ENCODE measurements at regions not wholly inside any gene's neighbourhood (a gene's known extent, or its start where the extent isn't known, plus 50 kb on each side); places are given as distances from the start of the nearest gene placed in this dataset.

GRCh38 chr14:85241022-85241855 lies 288.7 kb upstream of the FLRT2 start:
- H4K20me1 ChIP-seq (ENCODE audit: insufficient read depth, low read length), result no peaks in the 10 kb centered on the region
- H3K4me1 ChIP-seq (ENCODE audit: insufficient read depth, low read length, severe bottlenecking), result no peaks in the 10 kb centered on the region
- H3K9ac ChIP-seq (ENCODE audit: low read length), result no peak overlapping the region
- no peaks in the 10 kb centered on the region for H3K36me3 ChIP-seq (ENCODE audit: insufficient read depth, low read length)
- no peak overlapping the region for H2AFZ ChIP-seq (ENCODE audit: low read length)
- TF ChIP-seq EZH2 (IDR thresholded peaks at IDR 0.05; ENCODE audit: borderline replicate concordance, low read length) (no peak), CTCF (IDR thresholded peaks at IDR 0.05; ENCODE audit: low read length) (no peak)
- no peak overlapping the region for H3K4me3 ChIP-seq (ENCODE audit: low read depth, low read length, poor library complexity, severe bottlenecking)
- H3K27me3 ChIP-seq (ENCODE audit: insufficient read depth, low read length), result no peaks in the 10 kb centered on the region
- no peaks in the 10 kb centered on the region for H3K9me2 ChIP-seq (ENCODE audit: low read depth, low read length)
- H3K27ac ChIP-seq (ENCODE audit: low read depth, low read length, poor library complexity, severe bottlenecking), result no peak overlapping the region
- no peak overlapping the region for H3K4me2 ChIP-seq (ENCODE audit: low read length)
- no peaks in the 10 kb centered on the region for H3K9me3 ChIP-seq (ENCODE audit: low read length)
- no peaks in the 10 kb centered on the region for H3F3A ChIP-seq (ENCODE audit: insufficient read depth, low read length)
- H3K79me2 ChIP-seq (ENCODE audit: insufficient read depth, low read length), result no peaks in the 10 kb centered on the region

GRCh38 chr14:85242666-85243065 lies 287.3 kb upstream of the FLRT2 start:
- Histone ChIP-seq H3K4me2 (ENCODE audit: low read length) (no peak overlapping the region), H3K4me3 (ENCODE audit: low read depth, low read length, poor library complexity, severe bottlenecking) (no peak overlapping the region), H4K20me1 (ENCODE audit: insufficient read depth, low read length) (no peaks in the 10 kb centered on the region), H3K79me2 (ENCODE audit: insufficient read depth, low read length) (no peaks in the 10 kb centered on the region), H3K27me3 (ENCODE audit: insufficient read depth, low read length) (no peaks in the 10 kb centered on the region), H3K9me3 (ENCODE audit: low read length) (no peaks in the 10 kb centered on the region), H3K9me2 (ENCODE audit: low read depth, low read length) (no peaks in the 10 kb centered on the region), H2AFZ (ENCODE audit: low read length) (no peak overlapping the region), H3K9ac (ENCODE audit: low read length) (no peak overlapping the region), H3F3A (ENCODE audit: insufficient read depth, low read length) (no peaks in the 10 kb centered on the region), H3K36me3 (ENCODE audit: insufficient read depth, low read length) (no peaks in the 10 kb centered on the region), H3K27ac (ENCODE audit: low read depth, low read length, poor library complexity, severe bottlenecking) (no peak overlapping the region), H3K4me1 (ENCODE audit: insufficient read depth, low read length, severe bottlenecking) (no peaks in the 10 kb centered on the region)
- TF ChIP-seq EZH2 (IDR thresholded peaks at IDR 0.05; ENCODE audit: borderline replicate concordance, low read length) (no peak), CTCF (IDR thresholded peaks at IDR 0.05; ENCODE audit: low read length) (no peak)

- no peak overlapping the region for H3K4me2 ChIP-seq (ENCODE audit: low read length)
- H3F3A ChIP-seq (ENCODE audit: insufficient read depth, low read length), result no peaks in the 10 kb centered on the region
- H3K27ac ChIP-seq (ENCODE audit: low read depth, low read length, poor library complexity, severe bottlenecking), result no peak overlapping the region
- H3K27me3 ChIP-seq (ENCODE audit: insufficient read depth, low read length), result no peaks in the 10 kb centered on the region
- TF ChIP-seq CTCF (IDR thresholded peaks at IDR 0.05; ENCODE audit: low read length) (no peak), EZH2 (IDR thresholded peaks at IDR 0.05; ENCODE audit: borderline replicate concordance, low read length) (no peak)
- no peaks in the 10 kb centered on the region for H3K4me1 ChIP-seq (ENCODE audit: insufficient read depth, low read length, severe bottlenecking)
- H3K4me3 ChIP-seq (ENCODE audit: low read depth, low read length, poor library complexity, severe bottlenecking), result no peak overlapping the region
- no peaks in the 10 kb centered on the region for H3K9me3 ChIP-seq (ENCODE audit: low read length)
- H3K36me3 ChIP-seq (ENCODE audit: insufficient read depth, low read length), result no peaks in the 10 kb centered on the region
- H4K20me1 ChIP-seq (ENCODE audit: insufficient read depth, low read length), result no peaks in the 10 kb centered on the region
- H3K9me2 ChIP-seq (ENCODE audit: low read depth, low read length), result no peaks in the 10 kb centered on the region
- H2AFZ ChIP-seq (ENCODE audit: low read length), result no peak overlapping the region
- no peaks in the 10 kb centered on the region for H3K79me2 ChIP-seq (ENCODE audit: insufficient read depth, low read length)
- no peak overlapping the region for H3K9ac ChIP-seq (ENCODE audit: low read length)
Measured at GRCh38 chr14:85243321-85243720, 286.6 kb upstream of the FLRT2 start.
